RWPE2 (cell line): ENCODE measurements at regions not wholly inside any gene's neighbourhood (a gene's known extent, or its start where the extent isn't known, plus 50 kb on each side); places are given as distances from the start of the nearest gene placed in this dataset.

Source experiments
- ATAC-seq: fragments of 200-7000 bp; cut with Tn5 transposase; 3 replicates; pipeline ENCODE4 v1.9.1; 2021; ENCODE audit warnings: low read depth
- DNase-seq: peaks from one replicate; pipeline ENCODE4 v3.0.0-alpha.2; 2020; ENCODE audit warnings: low spot score
- H3K27ac ChIP-seq: fragments of 450-650 bp; 2 replicates; pipeline ENCODE4 v1.5.1; 2017; ENCODE audit warnings: mild to moderate bottlenecking; ENCODE audit not compliant: poor library complexity, severe bottlenecking
- H3K27me3 ChIP-seq: fragments of 250-450 bp; sonication (Bioruptor Pico); 2 replicates; pipeline ENCODE4 v1.5.1; 2021; ENCODE audit warnings: mild to moderate bottlenecking, moderate library complexity; ENCODE audit not compliant: insufficient read depth, poor library complexity, severe bottlenecking
- H3K36me3 ChIP-seq: fragments of 250-450 bp; sonication (Bioruptor Pico); 2 replicates; pipeline ENCODE4 v1.5.1; 2020; ENCODE audit warnings: low read depth, mild to moderate bottlenecking, moderate library complexity
- H3K4me1 ChIP-seq: fragments of 250-450 bp; sonication (Bioruptor Pico); 2 replicates; pipeline ENCODE4 v1.5.1; 2021; ENCODE audit warnings: mild to moderate bottlenecking, moderate library complexity; ENCODE audit not compliant: insufficient read depth, poor library complexity, severe bottlenecking
- H3K4me3 ChIP-seq: fragments of 250-450 bp; sonication (Bioruptor Pico); 2 replicates; pipeline ENCODE4 v1.5.1; 2021; ENCODE audit warnings: mild to moderate bottlenecking, moderate library complexity; ENCODE audit not compliant: severe bottlenecking
- H3K9me3 ChIP-seq: fragments of 250-450 bp; sonication (Bioruptor Pico); 2 replicates; pipeline ENCODE4 v1.5.1; 2021; ENCODE audit warnings: mild to moderate bottlenecking, moderate library complexity; ENCODE audit not compliant: severe bottlenecking
- TF ChIP-seq, protein P1 (sequence below): fragments of 450-650 bp; IDR thresholded peaks from one replicate; pipeline ENCODE4 v1.5.1; 2017; ENCODE audit warnings: mild to moderate bottlenecking, moderate library complexity; ENCODE audit not compliant: poor library complexity, severe bottlenecking

DNA sequence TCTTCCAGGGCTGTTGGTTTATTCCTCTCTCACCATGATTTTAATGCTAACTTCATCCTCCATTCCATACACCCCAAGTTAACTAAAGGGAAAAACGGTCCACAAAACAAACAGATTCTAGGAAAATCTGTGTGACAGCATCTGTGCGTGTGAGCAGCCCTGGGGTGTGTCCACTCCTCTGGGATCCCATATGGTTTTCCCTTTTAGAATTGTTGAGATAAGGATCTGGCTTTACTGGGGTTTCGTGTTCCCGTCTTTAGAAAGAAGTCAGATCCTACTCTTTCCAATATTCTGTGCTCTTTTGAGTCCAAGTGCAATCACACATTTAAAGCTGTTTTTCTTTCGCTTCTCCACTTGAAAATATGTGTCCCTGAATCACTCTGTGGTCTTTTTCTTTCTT lies 257.1 kb downstream of the KLF6 start:
- DNase-seq (no peak), ATAC-seq (no peak)
- no peaks in the 10 kb centered on the region for H3K27me3 ChIP-seq
- no peak overlapping the region for H3K4me3 ChIP-seq
- H3K27ac ChIP-seq, result no peak overlapping the region
- no peaks in the 10 kb centered on the region for H3K9me3 ChIP-seq
- H3K4me1 ChIP-seq, result peaks cover 14% of the 10 kb centered on the region
- TF ChIP-seq, protein P1, sequence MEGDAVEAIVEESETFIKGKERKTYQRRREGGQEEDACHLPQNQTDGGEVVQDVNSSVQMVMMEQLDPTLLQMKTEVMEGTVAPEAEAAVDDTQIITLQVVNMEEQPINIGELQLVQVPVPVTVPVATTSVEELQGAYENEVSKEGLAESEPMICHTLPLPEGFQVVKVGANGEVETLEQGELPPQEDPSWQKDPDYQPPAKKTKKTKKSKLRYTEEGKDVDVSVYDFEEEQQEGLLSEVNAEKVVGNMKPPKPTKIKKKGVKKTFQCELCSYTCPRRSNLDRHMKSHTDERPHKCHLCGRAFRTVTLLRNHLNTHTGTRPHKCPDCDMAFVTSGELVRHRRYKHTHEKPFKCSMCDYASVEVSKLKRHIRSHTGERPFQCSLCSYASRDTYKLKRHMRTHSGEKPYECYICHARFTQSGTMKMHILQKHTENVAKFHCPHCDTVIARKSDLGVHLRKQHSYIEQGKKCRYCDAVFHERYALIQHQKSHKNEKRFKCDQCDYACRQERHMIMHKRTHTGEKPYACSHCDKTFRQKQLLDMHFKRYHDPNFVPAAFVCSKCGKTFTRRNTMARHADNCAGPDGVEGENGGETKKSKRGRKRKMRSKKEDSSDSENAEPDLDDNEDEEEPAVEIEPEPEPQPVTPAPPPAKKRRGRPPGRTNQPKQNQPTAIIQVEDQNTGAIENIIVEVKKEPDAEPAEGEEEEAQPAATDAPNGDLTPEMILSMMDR, result no peak
- H3K36me3 ChIP-seq, result no peaks in the 10 kb centered on the region

GRCh38 chr10:3526727-3527501 lies 258.1 kb downstream of the KLF6 start:
- Histone ChIP-seq H3K27me3 (no peaks in the 10 kb centered on the region), H3K4me1 (peaks cover 12% of the 10 kb centered on the region), H3K27ac (no peak overlapping the region), H3K36me3 (no peaks in the 10 kb centered on the region), H3K4me3 (no peak overlapping the region), H3K9me3 (no peaks in the 10 kb centered on the region)
- ATAC-seq (no peak), DNase-seq (no peak)
- TF ChIP-seq, protein P1, result no peak

DNA sequence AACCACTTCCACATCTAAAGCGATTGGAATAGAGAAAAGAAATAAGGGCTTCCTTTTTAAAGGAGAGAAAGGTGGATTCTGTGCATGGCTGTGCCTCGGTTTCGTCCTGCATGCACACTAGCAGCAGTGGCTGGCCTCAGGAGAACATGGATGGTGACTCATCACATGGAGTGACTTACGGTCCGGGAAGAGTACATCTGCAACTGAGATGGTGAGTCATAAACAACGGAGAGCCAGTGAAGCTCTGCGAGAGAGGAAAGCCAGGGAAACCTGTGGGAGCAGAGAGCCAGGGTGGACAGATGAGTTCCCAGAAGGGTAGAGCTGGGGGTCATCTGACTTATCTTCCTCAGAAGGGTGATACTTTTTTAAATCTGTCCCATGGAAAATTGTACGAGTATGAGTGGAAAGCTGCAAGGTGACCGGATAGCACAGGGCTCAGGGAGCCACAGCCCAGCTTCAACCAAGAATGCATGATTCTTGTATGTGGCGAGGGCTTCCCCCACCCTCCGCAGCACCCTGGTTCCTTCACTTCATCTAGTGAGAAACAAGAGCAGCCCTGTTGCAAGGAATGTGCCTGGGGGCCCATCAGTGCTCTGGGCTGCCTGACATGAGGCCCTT lies 259.1 kb downstream of the KLF6 start:
- peaks cover 9% of the 10 kb centered on the region for H3K4me1 ChIP-seq
- DNase-seq, result peak; percentile 75
- no peaks in the 10 kb centered on the region for H3K27me3 ChIP-seq
- H3K27ac ChIP-seq, result no peak overlapping the region
- no peaks in the 10 kb centered on the region for H3K36me3 ChIP-seq
- peak; percentile 99 for ATAC-seq
- H3K9me3 ChIP-seq, result no peaks in the 10 kb centered on the region
- TF ChIP-seq, protein P1, result no peak
- H3K4me3 ChIP-seq, result no peak overlapping the region

- Histone ChIP-seq H3K36me3 (no peaks in the 10 kb centered on the region), H3K27ac (no peak overlapping the region), H3K4me1 (peaks cover 6% of the 10 kb centered on the region), H3K9me3 (no peaks in the 10 kb centered on the region), H3K27me3 (no peaks in the 10 kb centered on the region), H3K4me3 (no peak overlapping the region)
- TF ChIP-seq, protein P1, result no peak
- DNase-seq, result no peak
- ATAC-seq, result no peak
These were observed 260.7 kb downstream of the KLF6 start for GRCh38 chr10:3524086-3524960.
